HEK293T (cell line): ENCODE measurements at regions not wholly inside any gene's neighbourhood (a gene's known extent, or its start where the extent isn't known, plus 50 kb on each side); places are given as distances from the start of the nearest gene placed in this dataset.

ENCODE experiments used
- ARNT ChIP-seq: fragments of 450-650 bp; IDR thresholded peaks from 2 replicates; pipeline ENCODE4 v1.6.1; 2017; ENCODE audit warnings: mild to moderate bottlenecking
- FOXK2 ChIP-seq: fragments of 450-650 bp; IDR thresholded peaks from 2 replicates; pipeline ENCODE4 v1.6.1; 2016; ENCODE audit warnings: mild to moderate bottlenecking
- SP1 ChIP-seq: fragments of 450-650 bp; IDR thresholded peaks from 2 replicates; pipeline ENCODE4 v1.6.1; 2017
- SUZ12 ChIP-seq: fragments of 450-650 bp; IDR thresholded peaks from 2 replicates; pipeline ENCODE4 v1.6.1; 2016; ENCODE audit warnings: mild to moderate bottlenecking
- ZNF384 ChIP-seq: fragments of 450-650 bp; IDR thresholded peaks from 2 replicates; pipeline ENCODE4 v1.6.1; 2016

GRCh38 chr12:88431246-88431645, 149.0 kb downstream of the KITLG start:
- no peak for TF ChIP-seq ZNF384
- TF ChIP-seq ARNT, result no peak
- no peak for TF ChIP-seq SP1
- TF ChIP-seq SUZ12, result no peak
- no peak for TF ChIP-seq FOXK2
